ENCODE measurements at regions not wholly inside any gene's neighbourhood (a gene's known extent, or its start where the extent isn't known, plus 50 kb on each side); places are given as distances from the start of the nearest gene placed in this dataset.

- peaks cover 3% of the 10 kb centered on the region for H3K27me3 Mint-ChIP-seq (ENCODE audit: insufficient read depth)
- H3K27ac Mint-ChIP-seq, result no peak overlapping the region
- H3K4me1 Mint-ChIP-seq (ENCODE audit: low read depth), result peaks cover 32% of the 10 kb centered on the region
- peaks cover 2% of the 10 kb centered on the region for H3K36me3 Mint-ChIP-seq (ENCODE audit: low read depth)
- intact Hi-C loops (cut with micrococcal nuclease), result no loop called here
- H3K9me3 Mint-ChIP-seq, result no peaks in the 10 kb centered on the region
- no peak for DNase-seq (ENCODE audit: low spot score)
- no peak overlapping the region for H3K4me3 Mint-ChIP-seq
Observed at GRCh38 chr18:46353460-46353859, 249.3 kb downstream of the HAUS1 start.

GRCh38 chr18:46356278-46357033, 252.3 kb downstream of the HAUS1 start:
- Mint-ChIP-seq H3K4me3 (no peak overlapping the region), H3K9me3 (no peaks in the 10 kb centered on the region), H3K27ac (no peak overlapping the region), H3K36me3 (ENCODE audit: low read depth) (peaks cover 2% of the 10 kb centered on the region), H3K27me3 (ENCODE audit: insufficient read depth) (peaks cover 4% of the 10 kb centered on the region), H3K4me1 (ENCODE audit: low read depth) (peaks cover 25% of the 10 kb centered on the region)
- no peak for DNase-seq (ENCODE audit: low spot score)
- intact Hi-C loops (cut with micrococcal nuclease), result no loop called here

- no peak overlapping the region for H3K27ac Mint-ChIP-seq
- H3K9me3 Mint-ChIP-seq, result no peaks in the 10 kb centered on the region
- H3K27me3 Mint-ChIP-seq (ENCODE audit: insufficient read depth), result peaks cover 7% of the 10 kb centered on the region
- DNase-seq (ENCODE audit: low spot score), result no peak
- H3K4me3 Mint-ChIP-seq, result no peak overlapping the region
- intact Hi-C loops (cut with micrococcal nuclease), result no loop called here
- H3K4me1 Mint-ChIP-seq (ENCODE audit: low read depth), result peaks cover 5% of the 10 kb centered on the region
- H3K36me3 Mint-ChIP-seq (ENCODE audit: low read depth), result no peaks in the 10 kb centered on the region
Observed at GRCh38 chr18:46360102-46360699, 256.0 kb downstream of the HAUS1 start.

GRCh38 chr18:46360866-46361265, 256.7 kb downstream of the HAUS1 start:
- Mint-ChIP-seq H3K4me3 (no peak overlapping the region), H3K27me3 (ENCODE audit: insufficient read depth) (peaks cover 7% of the 10 kb centered on the region), H3K27ac (no peak overlapping the region), H3K9me3 (no peaks in the 10 kb centered on the region), H3K36me3 (ENCODE audit: low read depth) (no peaks in the 10 kb centered on the region), H3K4me1 (ENCODE audit: low read depth) (peaks cover under 1% of the 10 kb centered on the region)
- intact Hi-C loops (cut with micrococcal nuclease), result no loop called here
- no peak for DNase-seq (ENCODE audit: low spot score)

- DNase-seq (ENCODE audit: low spot score), result no peak
- no peaks in the 10 kb centered on the region for H3K4me1 Mint-ChIP-seq (ENCODE audit: low read depth)
- no peak overlapping the region for H3K4me3 Mint-ChIP-seq
- no peaks in the 10 kb centered on the region for H3K36me3 Mint-ChIP-seq (ENCODE audit: low read depth)
- intact Hi-C loops (cut with micrococcal nuclease), result no loop called here
- H3K9me3 Mint-ChIP-seq, result no peaks in the 10 kb centered on the region
- no peak overlapping the region for H3K27ac Mint-ChIP-seq
- peaks cover 6% of the 10 kb centered on the region for H3K27me3 Mint-ChIP-seq (ENCODE audit: insufficient read depth)
Observed at GRCh38 chr18:46362533-46362932, 258.3 kb downstream of the HAUS1 start.

- Mint-ChIP-seq H3K9me3 (no peaks in the 10 kb centered on the region), H3K27ac (no peak overlapping the region), H3K4me1 (ENCODE audit: low read depth) (no peaks in the 10 kb centered on the region), H3K4me3 (no peak overlapping the region), H3K27me3 (ENCODE audit: insufficient read depth) (peaks cover 5% of the 10 kb centered on the region), H3K36me3 (ENCODE audit: low read depth) (no peaks in the 10 kb centered on the region)
- no peak for DNase-seq (ENCODE audit: low spot score)
- intact Hi-C loops (cut with micrococcal nuclease), result no loop called here
Observed at GRCh38 chr18:46364048-46364447, 259.9 kb downstream of the HAUS1 start.

- intact Hi-C loops (cut with micrococcal nuclease), result no loop called here
- Mint-ChIP-seq H3K4me1 (ENCODE audit: low read depth) (no peaks in the 10 kb centered on the region), H3K4me3 (no peak overlapping the region), H3K9me3 (no peaks in the 10 kb centered on the region), H3K36me3 (ENCODE audit: low read depth) (no peaks in the 10 kb centered on the region), H3K27ac (no peak overlapping the region), H3K27me3 (ENCODE audit: insufficient read depth) (peaks cover 6% of the 10 kb centered on the region)
- no peak for DNase-seq (ENCODE audit: low spot score)
Observed at GRCh38 chr18:46366201-46366600, 262.0 kb downstream of the HAUS1 start.

GRCh38 chr18:46366751-46367376, 262.7 kb downstream of the HAUS1 start:
- DNase-seq (ENCODE audit: low spot score), result no peak
- no peaks in the 10 kb centered on the region for H3K36me3 Mint-ChIP-seq (ENCODE audit: low read depth)
- no peaks in the 10 kb centered on the region for H3K4me1 Mint-ChIP-seq (ENCODE audit: low read depth)
- no peak overlapping the region for H3K27ac Mint-ChIP-seq
- peaks cover 6% of the 10 kb centered on the region for H3K27me3 Mint-ChIP-seq (ENCODE audit: insufficient read depth)
- H3K9me3 Mint-ChIP-seq, result no peaks in the 10 kb centered on the region
- H3K4me3 Mint-ChIP-seq, result no peak overlapping the region
- intact Hi-C loops (cut with micrococcal nuclease), result no loop called here

- H3K27me3 Mint-ChIP-seq (ENCODE audit: insufficient read depth), result peaks cover 8% of the 10 kb centered on the region
Observed at GRCh38 chr18:46369323-46369722, 265.1 kb downstream of the HAUS1 start.

GRCh38 chr18:46370898-46371297, 266.7 kb downstream of the HAUS1 start:
- Mint-ChIP-seq H3K4me1 (ENCODE audit: low read depth) (no peaks in the 10 kb centered on the region), H3K36me3 (ENCODE audit: low read depth) (no peaks in the 10 kb centered on the region), H3K27ac (no peak overlapping the region), H3K4me3 (no peak overlapping the region), H3K27me3 (ENCODE audit: insufficient read depth) (peaks cover 6% of the 10 kb centered on the region), H3K9me3 (no peaks in the 10 kb centered on the region)
- intact Hi-C loops (cut with micrococcal nuclease), result no loop called here
- DNase-seq (ENCODE audit: low spot score), result no peak

More at GRCh38 chr18:46369323-46369722, 265.1 kb downstream of the HAUS1 start:
- H3K36me3 Mint-ChIP-seq (ENCODE audit: low read depth), result no peaks in the 10 kb centered on the region
- no peak overlapping the region for H3K27ac Mint-ChIP-seq
- intact Hi-C loops (cut with micrococcal nuclease), result no loop called here
- no peaks in the 10 kb centered on the region for H3K9me3 Mint-ChIP-seq
- H3K4me1 Mint-ChIP-seq (ENCODE audit: low read depth), result no peaks in the 10 kb centered on the region
- no peak overlapping the region for H3K4me3 Mint-ChIP-seq
- no peak for DNase-seq (ENCODE audit: low spot score)

- Mint-ChIP-seq H3K4me1 (ENCODE audit: low read depth) (no peaks in the 10 kb centered on the region), H3K27ac (no peak overlapping the region), H3K9me3 (no peaks in the 10 kb centered on the region), H3K36me3 (ENCODE audit: low read depth) (no peaks in the 10 kb centered on the region), H3K27me3 (ENCODE audit: insufficient read depth) (peaks cover 6% of the 10 kb centered on the region), H3K4me3 (no peak overlapping the region)
- DNase-seq (ENCODE audit: low spot score), result no peak
- intact Hi-C loops (cut with micrococcal nuclease), result no loop called here
Observed at GRCh38 chr18:46372670-46373069, 268.5 kb downstream of the HAUS1 start.

GRCh38 chr18:46373131-46373530, 268.9 kb downstream of the HAUS1 start:
- intact Hi-C loops (cut with micrococcal nuclease), result no loop called here
- Mint-ChIP-seq H3K4me1 (ENCODE audit: low read depth) (no peaks in the 10 kb centered on the region), H3K27me3 (ENCODE audit: insufficient read depth) (peaks cover 6% of the 10 kb centered on the region), H3K36me3 (ENCODE audit: low read depth) (no peaks in the 10 kb centered on the region), H3K4me3 (no peak overlapping the region), H3K27ac (no peak overlapping the region), H3K9me3 (no peaks in the 10 kb centered on the region)
- DNase-seq (ENCODE audit: low spot score), result no peak

- Mint-ChIP-seq H3K9me3 (no peaks in the 10 kb centered on the region), H3K36me3 (ENCODE audit: low read depth) (no peaks in the 10 kb centered on the region)
Observed at GRCh38 chr18:46373791-46374190, 269.6 kb downstream of the HAUS1 start.

More at GRCh38 chr18:46373791-46374190, 269.6 kb downstream of the HAUS1 start:
- intact Hi-C loops (cut with micrococcal nuclease), result no loop called here
- no peak for DNase-seq (ENCODE audit: low spot score)
- Mint-ChIP-seq H3K4me3 (no peak overlapping the region), H3K4me1 (ENCODE audit: low read depth) (no peaks in the 10 kb centered on the region), H3K27me3 (ENCODE audit: insufficient read depth) (peaks cover 6% of the 10 kb centered on the region), H3K27ac (no peak overlapping the region)
